Astrocyte (in vitro differentiated cells and primary cell): ENCODE measurements at regions not wholly inside any gene's neighbourhood (a gene's known extent, or its start where the extent isn't known, plus 50 kb on each side); places are given as distances from the start of the nearest gene placed in this dataset.

Source experiments
- DNase-seq: peaks from one replicate; pipeline ENCODE4 v3.0.0-alpha.2; 2010; ENCODE audit warnings: low read depth
- FAIRE-seq: peaks from 2 replicates; lab custom pipeline; 2011; peaks lifted over from hg19 to GRCh38; lab: Jason Lieb, UNC
- H2AFZ ChIP-seq: 2 replicates; pipeline ENCODE4 v1.6.0; 2012; ENCODE audit warnings: low read depth, low read length, inconsistent platforms
- H3K27ac ChIP-seq: 2 replicates; pipeline ENCODE4 v1.5.1; 2011; ENCODE audit warnings: low read depth, low read length, inconsistent platforms
- H3K27me3 ChIP-seq: 2 replicates; pipeline ENCODE4 v1.6.0; 2011; ENCODE audit warnings: low read length, inconsistent platforms; ENCODE audit not compliant: insufficient read depth
- H3K36me3 ChIP-seq: 2 replicates; pipeline ENCODE4 v1.5.1; 2011; ENCODE audit warnings: low read length, inconsistent platforms; ENCODE audit not compliant: insufficient read depth
- H3K4me1 ChIP-seq: 2 replicates; pipeline ENCODE4 v1.5.1; 2011; ENCODE audit warnings: low read length, inconsistent platforms; ENCODE audit not compliant: insufficient read depth
- H3K4me2 ChIP-seq: 2 replicates; pipeline ENCODE4 v1.6.0; 2012; ENCODE audit warnings: low read length, inconsistent platforms
- H3K4me3 ChIP-seq: 2 replicates; pipeline ENCODE4 v1.5.1; 2011; ENCODE audit warnings: low read depth, mild to moderate bottlenecking, low read length, inconsistent platforms; ENCODE audit not compliant: insufficient read depth
- H3K79me2 ChIP-seq: 2 replicates; pipeline ENCODE4 v1.6.0; 2012; ENCODE audit warnings: mild to moderate bottlenecking, low read length, inconsistent platforms; ENCODE audit not compliant: insufficient read depth
- H3K9ac ChIP-seq: 2 replicates; pipeline ENCODE4 v1.6.0; 2012; ENCODE audit warnings: mild to moderate bottlenecking, low read length, inconsistent platforms
- H3K9me3 ChIP-seq: 2 replicates; pipeline ENCODE4 v1.5.1; 2012; ENCODE audit warnings: low read depth, mild to moderate bottlenecking, low read length, inconsistent platforms; ENCODE audit not compliant: insufficient read depth
- H4K20me1 ChIP-seq: 2 replicates; pipeline ENCODE4 v1.6.0; 2012; ENCODE audit warnings: low read length, inconsistent platforms; ENCODE audit not compliant: insufficient read depth
- H3K27ac Mint-ChIP-seq: one replicate; pipeline ENCODE4 v1.8.0; 2021; ENCODE audit warnings: mild to moderate bottlenecking, mixed read lengths; ENCODE audit not compliant: unreplicated experiment
- H3K27me3 Mint-ChIP-seq: one replicate; pipeline ENCODE4 v1.8.0; 2021; ENCODE audit warnings: low read depth, mixed read lengths; ENCODE audit not compliant: unreplicated experiment
- H3K36me3 Mint-ChIP-seq: one replicate; pipeline ENCODE4 v1.8.0; 2021; ENCODE audit warnings: low read depth, mixed read lengths; ENCODE audit not compliant: unreplicated experiment
- H3K4me1 Mint-ChIP-seq: one replicate; pipeline ENCODE4 v1.8.0; 2021; ENCODE audit warnings: low read depth, mixed read lengths; ENCODE audit not compliant: unreplicated experiment
- H3K4me3 Mint-ChIP-seq: one replicate; pipeline ENCODE4 v1.8.0; 2021; ENCODE audit warnings: mild to moderate bottlenecking, moderate library complexity, mixed read lengths; ENCODE audit not compliant: unreplicated experiment
- H3K9me3 Mint-ChIP-seq: one replicate; pipeline ENCODE4 v1.8.0; 2021; ENCODE audit warnings: mild to moderate bottlenecking, mixed read lengths; ENCODE audit not compliant: unreplicated experiment
- EZH2 ChIP-seq: IDR thresholded peaks from 2 replicates; pipeline ENCODE4 v1.6.1; 2012; ENCODE audit warnings: mild to moderate bottlenecking, low read length, inconsistent platforms; ENCODE audit not compliant: insufficient read depth
- TF ChIP-seq, protein P1 (sequence below): IDR thresholded peaks from 2 replicates; pipeline ENCODE4 v1.5.1; 2011; ENCODE audit warnings: low read depth, mild to moderate bottlenecking, inconsistent platforms, low read length, moderate library complexity; ENCODE audit not compliant: insufficient read depth

GRCh38 chr5:23613566-23613965 is 106.2 kb downstream of the PRDM9 start:
- Histone ChIP-seq H4K20me1 (no peaks in the 10 kb centered on the region), H3K27ac (no peak overlapping the region), H3K4me2 (no peak overlapping the region), H2AFZ (no peak overlapping the region), H3K9ac (no peak overlapping the region), H3K4me1 (no peaks in the 10 kb centered on the region), H3K27me3 (no peaks in the 10 kb centered on the region), H3K36me3 (no peaks in the 10 kb centered on the region), H3K79me2 (no peaks in the 10 kb centered on the region), H3K4me3 (no peak overlapping the region), H3K9me3 (no peaks in the 10 kb centered on the region)
- no peak overlapping the region for H3K27ac Mint-ChIP-seq
- no peak for DNase-seq
- H3K36me3 Mint-ChIP-seq = no peaks in the 10 kb centered on the region
- no peaks in the 10 kb centered on the region for H3K4me1 Mint-ChIP-seq
- TF ChIP-seq, protein P1, sequence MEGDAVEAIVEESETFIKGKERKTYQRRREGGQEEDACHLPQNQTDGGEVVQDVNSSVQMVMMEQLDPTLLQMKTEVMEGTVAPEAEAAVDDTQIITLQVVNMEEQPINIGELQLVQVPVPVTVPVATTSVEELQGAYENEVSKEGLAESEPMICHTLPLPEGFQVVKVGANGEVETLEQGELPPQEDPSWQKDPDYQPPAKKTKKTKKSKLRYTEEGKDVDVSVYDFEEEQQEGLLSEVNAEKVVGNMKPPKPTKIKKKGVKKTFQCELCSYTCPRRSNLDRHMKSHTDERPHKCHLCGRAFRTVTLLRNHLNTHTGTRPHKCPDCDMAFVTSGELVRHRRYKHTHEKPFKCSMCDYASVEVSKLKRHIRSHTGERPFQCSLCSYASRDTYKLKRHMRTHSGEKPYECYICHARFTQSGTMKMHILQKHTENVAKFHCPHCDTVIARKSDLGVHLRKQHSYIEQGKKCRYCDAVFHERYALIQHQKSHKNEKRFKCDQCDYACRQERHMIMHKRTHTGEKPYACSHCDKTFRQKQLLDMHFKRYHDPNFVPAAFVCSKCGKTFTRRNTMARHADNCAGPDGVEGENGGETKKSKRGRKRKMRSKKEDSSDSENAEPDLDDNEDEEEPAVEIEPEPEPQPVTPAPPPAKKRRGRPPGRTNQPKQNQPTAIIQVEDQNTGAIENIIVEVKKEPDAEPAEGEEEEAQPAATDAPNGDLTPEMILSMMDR = no peak
- no peak for TF ChIP-seq EZH2
- no peak overlapping the region for H3K4me3 Mint-ChIP-seq
- peaks cover 7% of the 10 kb centered on the region for H3K9me3 Mint-ChIP-seq
- no peak for FAIRE-seq
- no peaks in the 10 kb centered on the region for H3K27me3 Mint-ChIP-seq

GRCh38 chr5:23614422-23614821 is 107.0 kb downstream of the PRDM9 start:
- Histone ChIP-seq H2AFZ (no peak overlapping the region), H3K9ac (no peak overlapping the region), H3K9me3 (no peaks in the 10 kb centered on the region), H4K20me1 (no peaks in the 10 kb centered on the region), H3K79me2 (no peaks in the 10 kb centered on the region), H3K27me3 (no peaks in the 10 kb centered on the region), H3K27ac (no peak overlapping the region), H3K36me3 (no peaks in the 10 kb centered on the region), H3K4me2 (no peak overlapping the region), H3K4me1 (no peaks in the 10 kb centered on the region), H3K4me3 (no peak overlapping the region)
- TF ChIP-seq, protein P1 = no peak
- no peak for TF ChIP-seq EZH2
- Mint-ChIP-seq H3K4me3 (no peak overlapping the region), H3K36me3 (no peaks in the 10 kb centered on the region), H3K27me3 (no peaks in the 10 kb centered on the region), H3K27ac (no peak overlapping the region), H3K4me1 (no peaks in the 10 kb centered on the region), H3K9me3 (peaks cover 7% of the 10 kb centered on the region)
- FAIRE-seq = no peak
- no peak for DNase-seq

DNA sequence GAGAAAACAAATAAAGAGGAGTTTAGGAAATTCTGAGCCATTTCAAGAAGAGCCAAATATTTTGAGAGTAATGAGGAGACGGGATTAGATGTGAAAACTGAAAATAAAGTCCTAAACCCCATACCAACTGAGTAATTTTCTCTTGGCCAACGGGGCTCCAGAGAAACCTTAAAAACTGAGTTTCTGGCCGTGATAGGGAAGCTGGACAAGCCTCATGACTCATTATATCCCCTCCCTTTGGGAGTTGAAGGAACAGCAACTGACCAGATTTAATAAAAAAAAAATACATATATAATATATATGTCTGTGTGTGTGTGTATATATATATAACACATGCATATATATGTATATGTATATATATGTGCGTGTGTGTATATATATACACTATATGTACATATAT is 119.6 kb downstream of the PRDM9 start:
- Mint-ChIP-seq H3K36me3 (no peaks in the 10 kb centered on the region), H3K27me3 (no peaks in the 10 kb centered on the region), H3K9me3 (no peaks in the 10 kb centered on the region), H3K4me3 (no peak overlapping the region), H3K27ac (no peak overlapping the region), H3K4me1 (peaks cover 2% of the 10 kb centered on the region)
- Histone ChIP-seq H3K9ac (no peak overlapping the region), H4K20me1 (no peaks in the 10 kb centered on the region), H3K27ac (no peak overlapping the region), H3K4me2 (no peak overlapping the region), H2AFZ (no peak overlapping the region), H3K36me3 (no peaks in the 10 kb centered on the region), H3K9me3 (no peaks in the 10 kb centered on the region), H3K4me1 (no peaks in the 10 kb centered on the region), H3K27me3 (no peaks in the 10 kb centered on the region), H3K4me3 (no peak overlapping the region), H3K79me2 (no peaks in the 10 kb centered on the region)
- FAIRE-seq (no peak), DNase-seq (no peak)
- TF ChIP-seq, protein P1 = no peak
- TF ChIP-seq EZH2 = no peak
